Panc1 (cell line): ENCODE measurements at regions not wholly inside any gene's neighbourhood (a gene's known extent, or its start where the extent isn't known, plus 50 kb on each side); places are given as distances from the start of the nearest gene placed in this dataset.

Experiments used
- POLR2AphosphoS5 ChIP-seq: IDR thresholded peaks from 2 replicates; pipeline ENCODE4 v1.6.1; 2012; ENCODE audit warnings: mild to moderate bottlenecking, low read depth, low read length, moderate library complexity
- SIN3A ChIP-seq: IDR thresholded peaks from 2 replicates; pipeline ENCODE4 v1.6.1; 2012; ENCODE audit warnings: low read depth, mild to moderate bottlenecking, low read length, moderate library complexity, borderline replicate concordance; ENCODE audit not compliant: insufficient read depth
- TCF7L2 ChIP-seq: IDR thresholded peaks from 2 replicates; pipeline ENCODE4 v1.6.1; 2011; ENCODE audit warnings: mild to moderate bottlenecking, low read depth, low read length, inconsistent platforms
- TF ChIP-seq, protein P1 (sequence below): fragments of 450-650 bp; IDR thresholded peaks from 2 replicates; pipeline ENCODE4 v1.5.1; 2017; ENCODE audit warnings: mild to moderate bottlenecking
- TF ChIP-seq, protein P2 (sequence below), 2 experiments: IDR thresholded peaks; 2 replicates each; pipeline ENCODE4 v1.6.1; 2011 to 2012; ENCODE audit warnings: low read depth in 2 of 2, control low read depth in 1 of 2, low read length in 1 of 2, mild to moderate bottlenecking in 1 of 2, moderate library complexity in 1 of 2; ENCODE audit not compliant: insufficient read depth in 1 of 2

DNA sequence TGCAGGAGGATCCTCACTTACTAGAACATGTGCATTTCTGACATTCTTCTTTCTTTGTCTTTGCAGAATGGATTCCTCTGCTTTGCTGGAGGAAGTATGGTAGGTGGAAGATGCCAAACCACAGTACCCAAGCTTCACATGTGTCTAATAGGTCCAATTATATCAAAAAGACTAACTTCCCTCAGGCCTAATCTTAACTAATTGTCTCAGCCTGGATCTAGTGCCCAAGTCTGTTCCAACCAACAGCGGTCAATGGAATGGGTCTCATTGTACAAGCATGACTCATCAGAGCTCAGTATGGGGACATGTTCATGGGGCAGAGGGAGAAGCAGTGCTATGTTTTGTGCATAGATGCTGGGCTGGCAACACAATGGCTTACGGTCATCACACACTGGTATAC, 81.6 kb upstream of the CSNK1A1L start:
- TF ChIP-seq, protein P1, sequence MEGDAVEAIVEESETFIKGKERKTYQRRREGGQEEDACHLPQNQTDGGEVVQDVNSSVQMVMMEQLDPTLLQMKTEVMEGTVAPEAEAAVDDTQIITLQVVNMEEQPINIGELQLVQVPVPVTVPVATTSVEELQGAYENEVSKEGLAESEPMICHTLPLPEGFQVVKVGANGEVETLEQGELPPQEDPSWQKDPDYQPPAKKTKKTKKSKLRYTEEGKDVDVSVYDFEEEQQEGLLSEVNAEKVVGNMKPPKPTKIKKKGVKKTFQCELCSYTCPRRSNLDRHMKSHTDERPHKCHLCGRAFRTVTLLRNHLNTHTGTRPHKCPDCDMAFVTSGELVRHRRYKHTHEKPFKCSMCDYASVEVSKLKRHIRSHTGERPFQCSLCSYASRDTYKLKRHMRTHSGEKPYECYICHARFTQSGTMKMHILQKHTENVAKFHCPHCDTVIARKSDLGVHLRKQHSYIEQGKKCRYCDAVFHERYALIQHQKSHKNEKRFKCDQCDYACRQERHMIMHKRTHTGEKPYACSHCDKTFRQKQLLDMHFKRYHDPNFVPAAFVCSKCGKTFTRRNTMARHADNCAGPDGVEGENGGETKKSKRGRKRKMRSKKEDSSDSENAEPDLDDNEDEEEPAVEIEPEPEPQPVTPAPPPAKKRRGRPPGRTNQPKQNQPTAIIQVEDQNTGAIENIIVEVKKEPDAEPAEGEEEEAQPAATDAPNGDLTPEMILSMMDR = no peak
- no peak for TF ChIP-seq POLR2AphosphoS5
- TF ChIP-seq SIN3A = no peak
- TF ChIP-seq, protein P2, sequence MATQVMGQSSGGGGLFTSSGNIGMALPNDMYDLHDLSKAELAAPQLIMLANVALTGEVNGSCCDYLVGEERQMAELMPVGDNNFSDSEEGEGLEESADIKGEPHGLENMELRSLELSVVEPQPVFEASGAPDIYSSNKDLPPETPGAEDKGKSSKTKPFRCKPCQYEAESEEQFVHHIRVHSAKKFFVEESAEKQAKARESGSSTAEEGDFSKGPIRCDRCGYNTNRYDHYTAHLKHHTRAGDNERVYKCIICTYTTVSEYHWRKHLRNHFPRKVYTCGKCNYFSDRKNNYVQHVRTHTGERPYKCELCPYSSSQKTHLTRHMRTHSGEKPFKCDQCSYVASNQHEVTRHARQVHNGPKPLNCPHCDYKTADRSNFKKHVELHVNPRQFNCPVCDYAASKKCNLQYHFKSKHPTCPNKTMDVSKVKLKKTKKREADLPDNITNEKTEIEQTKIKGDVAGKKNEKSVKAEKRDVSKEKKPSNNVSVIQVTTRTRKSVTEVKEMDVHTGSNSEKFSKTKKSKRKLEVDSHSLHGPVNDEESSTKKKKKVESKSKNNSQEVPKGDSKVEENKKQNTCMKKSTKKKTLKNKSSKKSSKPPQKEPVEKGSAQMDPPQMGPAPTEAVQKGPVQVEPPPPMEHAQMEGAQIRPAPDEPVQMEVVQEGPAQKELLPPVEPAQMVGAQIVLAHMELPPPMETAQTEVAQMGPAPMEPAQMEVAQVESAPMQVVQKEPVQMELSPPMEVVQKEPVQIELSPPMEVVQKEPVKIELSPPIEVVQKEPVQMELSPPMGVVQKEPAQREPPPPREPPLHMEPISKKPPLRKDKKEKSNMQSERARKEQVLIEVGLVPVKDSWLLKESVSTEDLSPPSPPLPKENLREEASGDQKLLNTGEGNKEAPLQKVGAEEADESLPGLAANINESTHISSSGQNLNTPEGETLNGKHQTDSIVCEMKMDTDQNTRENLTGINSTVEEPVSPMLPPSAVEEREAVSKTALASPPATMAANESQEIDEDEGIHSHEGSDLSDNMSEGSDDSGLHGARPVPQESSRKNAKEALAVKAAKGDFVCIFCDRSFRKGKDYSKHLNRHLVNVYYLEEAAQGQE (IDR thresholded peaks at IDR 0.05; ENCODE audit: insufficient read depth in 1 of 2, low read depth in 2 of 2, low read length in 1 of 2) = no peak
- no peak for TF ChIP-seq TCF7L2
